ENCODE measurements at regions not wholly inside any gene's neighbourhood (a gene's known extent, or its start where the extent isn't known, plus 50 kb on each side); places are given as distances from the start of the nearest gene placed in this dataset.
"Not testable (repeated sequence)": the region's sequence is repeated elsewhere in the genome, so short reads cannot be mapped to it uniquely, and the experiment has no call there.

GRCh38 chr7:67619175-67619574 lies 622.5 kb downstream of the TYW1 start:
- DNase-seq (ENCODE audit: low read depth) = no peak

- DNase-seq (ENCODE audit: low read depth) = no peak
Measured at GRCh38 chr7:67620216-67620933, 623.7 kb downstream of the TYW1 start.

GRCh38 chr7:67621704-67622103 lies 625.1 kb downstream of the TYW1 start:
- DNase-seq (ENCODE audit: low read depth) = no peak

GRCh38 chr7:67625257-67625737 lies 628.7 kb downstream of the TYW1 start:
- peak; percentile 17 for DNase-seq (ENCODE audit: low read depth)

- DNase-seq (ENCODE audit: low read depth) = no peak
Measured at GRCh38 chr7:67631476-67631875, 634.8 kb downstream of the TYW1 start.

GRCh38 chr7:67635271-67635670 lies 638.6 kb downstream of the TYW1 start:
- DNase-seq (ENCODE audit: low read depth) = no peak

GRCh38 chr7:67636348-67637022 lies 639.9 kb downstream of the TYW1 start:
- DNase-seq (ENCODE audit: low read depth) = no peak

GRCh38 chr7:67637023-67637358 lies 640.4 kb downstream of the TYW1 start:
- DNase-seq (ENCODE audit: low read depth) = no peak

- not testable (repeated sequence) for DNase-seq (ENCODE audit: low read depth)
Measured at GRCh38 chr7:67642542-67642941, 645.9 kb downstream of the TYW1 start.

- DNase-seq (ENCODE audit: low read depth) = no peak
Measured at GRCh38 chr7:67644151-67644550, 647.5 kb downstream of the TYW1 start.

- DNase-seq (ENCODE audit: low read depth) = no peak
Measured at GRCh38 chr7:67652937-67653336, 656.3 kb downstream of the TYW1 start.

GRCh38 chr7:67653856-67654454 lies 657.3 kb downstream of the TYW1 start:
- no peak for DNase-seq (ENCODE audit: low read depth)

- DNase-seq (ENCODE audit: low read depth) = no peak
Measured at GRCh38 chr7:67654642-67655041, 658.0 kb downstream of the TYW1 start.

GRCh38 chr7:67655168-67655567 lies 658.5 kb downstream of the TYW1 start:
- DNase-seq (ENCODE audit: low read depth) = no peak

- no peak for DNase-seq (ENCODE audit: low read depth)
Measured at GRCh38 chr7:67659091-67659490, 662.5 kb downstream of the TYW1 start.

- DNase-seq (ENCODE audit: low read depth) = no peak
Measured at GRCh38 chr7:67662804-67663203, 666.2 kb downstream of the TYW1 start.

- no peak for DNase-seq (ENCODE audit: low read depth)
Measured at GRCh38 chr7:67663644-67664043, 667.0 kb downstream of the TYW1 start.

- DNase-seq (ENCODE audit: low read depth) = not testable (repeated sequence)
Measured at GRCh38 chr7:67666359-67666758, 669.7 kb downstream of the TYW1 start.

- no peak for DNase-seq (ENCODE audit: low read depth)
Measured at GRCh38 chr7:67671006-67671548, 674.4 kb downstream of the TYW1 start.

GRCh38 chr7:67673861-67674260 lies 677.2 kb downstream of the TYW1 start:
- DNase-seq (ENCODE audit: low read depth) = no peak

GRCh38 chr7:67674862-67675261 lies 678.2 kb downstream of the TYW1 start:
- DNase-seq (ENCODE audit: low read depth) = not testable (repeated sequence)

GRCh38 chr7:67675971-67676370 lies 679.3 kb downstream of the TYW1 start:
- no peak for DNase-seq (ENCODE audit: low read depth)

GRCh38 chr7:67678419-67678818 lies 681.8 kb downstream of the TYW1 start:
- no peak for DNase-seq (ENCODE audit: low read depth)
